ENCODE measurements at regions not wholly inside any gene's neighbourhood (a gene's known extent, or its start where the extent isn't known, plus 50 kb on each side); places are given as distances from the start of the nearest gene placed in this dataset.

DNA sequence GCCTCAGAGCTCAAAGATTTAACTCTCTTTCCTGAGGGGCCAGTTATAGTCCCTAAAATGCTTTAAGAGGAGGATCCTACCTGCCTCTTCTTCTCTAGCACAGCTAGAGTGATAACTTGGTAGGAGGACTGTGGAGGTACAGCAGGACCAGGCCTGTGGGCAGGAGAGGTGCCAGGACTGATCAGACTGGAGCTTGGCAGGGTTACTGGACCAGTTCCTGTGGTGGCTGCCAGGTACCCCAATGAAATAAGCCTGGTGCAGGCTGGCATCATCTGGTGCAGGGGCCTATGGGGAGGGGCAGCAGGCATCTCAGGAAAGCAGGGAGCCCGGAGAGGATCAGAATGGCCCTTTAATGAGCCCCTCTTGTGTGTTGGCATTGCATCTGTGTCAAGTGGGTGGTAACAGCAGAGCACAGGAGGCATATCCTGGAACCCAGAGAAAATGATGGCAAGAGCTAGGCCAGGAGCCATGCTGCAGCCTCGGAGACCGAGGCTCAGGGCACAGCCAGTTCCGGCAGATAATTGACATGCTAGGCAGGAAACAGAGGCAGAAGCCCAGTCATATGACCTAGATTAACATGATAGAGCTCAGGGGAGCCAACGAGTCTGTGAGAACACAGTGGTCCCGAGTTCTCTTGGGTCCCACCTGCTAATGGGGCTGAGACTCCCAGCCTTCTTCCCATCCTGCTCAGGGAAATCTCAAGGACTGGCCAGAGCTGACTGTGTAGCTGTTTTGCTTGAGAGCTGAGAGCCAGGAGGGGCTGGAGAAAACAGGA, 187.5 kb upstream of the ZBED5 start:
- no peak for TF ChIP-seq TCF3 (IDR thresholded peaks at IDR 0.05; ENCODE audit: borderline replicate concordance, insufficient read depth, low read depth, low read length)
- TF ChIP-seq ATF7 (IDR thresholded peaks at IDR 0.05; ENCODE audit: low read depth): no peak
- TF ChIP-seq TBL1XR1 (IDR thresholded peaks at IDR 0.05; ENCODE audit: low read depth, low read length): no peak
- TF ChIP-seq SMAD5 (IDR thresholded peaks at IDR 0.05; ENCODE audit: low read depth): no peak
